NCI-H2227 (cell line): ENCODE measurements at regions not wholly inside any gene's neighbourhood (a gene's known extent, or its start where the extent isn't known, plus 50 kb on each side); places are given as distances from the start of the nearest gene placed in this dataset.

Experiments used
- DNase-seq: peaks from one replicate; lab custom pipeline; 2025; ENCODE audit not compliant: unreplicated experiment; lab: John Stamatoyannopoulos, UW

GRCh38 chr17:5693821-5694220 is 109.5 kb upstream of the NLRP1 start:
- DNase-seq: no peak

GRCh38 chr17:5694551-5694950 is 110.2 kb upstream of the NLRP1 start:
- peak; percentile 64 for DNase-seq

- no peak for DNase-seq
These were observed 111.2 kb upstream of the NLRP1 start for GRCh38 chr17:5695480-5695879.

GRCh38 chr17:5698959-5699358 is 114.7 kb upstream of the NLRP1 start:
- DNase-seq: no peak

- no peak for DNase-seq
These were observed 115.5 kb upstream of the NLRP1 start for GRCh38 chr17:5699814-5700213.

GRCh38 chr17:5700745-5701144 is 116.4 kb upstream of the NLRP1 start:
- DNase-seq: no peak

- DNase-seq: no peak
These were observed 117.1 kb upstream of the NLRP1 start for GRCh38 chr17:5701381-5701780.

- peak; percentile 10 for DNase-seq
These were observed 118.7 kb upstream of the NLRP1 start for GRCh38 chr17:5702951-5703510.

GRCh38 chr17:5703736-5704135 is 119.4 kb upstream of the NLRP1 start:
- no peak for DNase-seq

- no peak for DNase-seq
These were observed 121.0 kb upstream of the NLRP1 start for GRCh38 chr17:5705081-5705875.

GRCh38 chr17:5705876-5706576 is 121.7 kb upstream of the NLRP1 start:
- DNase-seq: no peak

- peak; percentile 62 for DNase-seq
These were observed 122.4 kb upstream of the NLRP1 start for GRCh38 chr17:5706577-5707210.

- DNase-seq: no peak
These were observed 123.2 kb upstream of the NLRP1 start for GRCh38 chr17:5707482-5707881.

GRCh38 chr17:5708344-5708743 is 124.0 kb upstream of the NLRP1 start:
- DNase-seq: no peak

- DNase-seq: no peak
These were observed 127.0 kb upstream of the NLRP1 start for GRCh38 chr17:5711344-5711743.

GRCh38 chr17:5714993-5715392 is 130.7 kb upstream of the NLRP1 start:
- DNase-seq: no peak

- DNase-seq: no peak
These were observed 131.2 kb upstream of the NLRP1 start for GRCh38 chr17:5715478-5715877.

GRCh38 chr17:5718726-5719125 is 134.4 kb upstream of the NLRP1 start:
- DNase-seq: peak; percentile 16

- no peak for DNase-seq
These were observed 135.7 kb upstream of the NLRP1 start for GRCh38 chr17:5719976-5720375.

GRCh38 chr17:5730373-5730772 is 146.1 kb upstream of the NLRP1 start:
- no peak for DNase-seq

- no peak for DNase-seq
These were observed 156.6 kb upstream of the NLRP1 start for GRCh38 chr17:5740937-5741336.

- DNase-seq: no peak
These were observed 157.5 kb upstream of the NLRP1 start for GRCh38 chr17:5741810-5742209.
